Stomach (tissue), 4 donors: ENCODE measurements at regions not wholly inside any gene's neighbourhood (a gene's known extent, or its start where the extent isn't known, plus 50 kb on each side); places are given as distances from the start of the nearest gene placed in this dataset.
"Not testable (repeated sequence)": the region's sequence is repeated elsewhere in the genome, so short reads cannot be mapped to it uniquely, and the experiment has no call there.

ENCODE experiments used
- POLR2A ChIP-seq, 4 donors: fragments of 450-650 bp; IDR thresholded peaks; one replicate each; pipeline ENCODE4 v1.6.1; 2016; ENCODE audit warnings: antibody characterized with exemption in 4 of 4, control low read depth in 2 of 4, mild to moderate bottlenecking in 1 of 4, moderate library complexity in 1 of 4
- POLR2AphosphoS5 ChIP-seq, 3 donors: sonication (generic); formaldehyde crosslinking; IDR thresholded peaks; one replicate each; pipeline ENCODE4 v1.6.1; 2016; ENCODE audit warnings: antibody characterized with exemption in 3 of 3
- TF ChIP-seq, protein P1 (sequence below), 7 experiments: fragments of 450-650 bp in 4 of 7; fragments of 200-600 bp in 3 of 7; sonication (generic) in 3 of 7; IDR thresholded peaks; one replicate each; pipeline ENCODE4 v1.5.1; 2016 to 2019; ENCODE audit warnings: antibody characterized with exemption in 7 of 7, control low read depth in 2 of 7, mild to moderate bottlenecking in 1 of 7

DNA sequence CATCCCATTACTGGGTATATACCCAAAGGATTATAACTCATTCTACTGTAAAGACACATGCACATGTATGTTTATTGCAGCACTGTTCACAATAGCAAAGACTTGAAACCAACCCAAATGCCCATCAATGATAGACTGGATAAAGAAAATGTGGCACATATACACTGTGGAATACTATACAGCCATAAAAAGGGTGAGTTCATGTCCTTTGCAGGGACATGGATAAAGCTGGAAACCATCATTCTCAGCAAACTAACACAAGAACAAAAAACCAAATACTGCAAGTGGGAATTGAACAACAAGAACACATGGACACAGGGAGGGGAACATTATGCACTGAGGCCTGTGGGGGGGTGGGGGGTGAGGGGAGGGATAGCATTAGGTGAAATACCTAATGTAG lies 1155.9 kb downstream of the UQCRFS1 start:
- TF ChIP-seq POLR2A, POLR2AphosphoS5 (IDR thresholded peaks at IDR 0.05): not testable (repeated sequence)
- TF ChIP-seq, protein P1, sequence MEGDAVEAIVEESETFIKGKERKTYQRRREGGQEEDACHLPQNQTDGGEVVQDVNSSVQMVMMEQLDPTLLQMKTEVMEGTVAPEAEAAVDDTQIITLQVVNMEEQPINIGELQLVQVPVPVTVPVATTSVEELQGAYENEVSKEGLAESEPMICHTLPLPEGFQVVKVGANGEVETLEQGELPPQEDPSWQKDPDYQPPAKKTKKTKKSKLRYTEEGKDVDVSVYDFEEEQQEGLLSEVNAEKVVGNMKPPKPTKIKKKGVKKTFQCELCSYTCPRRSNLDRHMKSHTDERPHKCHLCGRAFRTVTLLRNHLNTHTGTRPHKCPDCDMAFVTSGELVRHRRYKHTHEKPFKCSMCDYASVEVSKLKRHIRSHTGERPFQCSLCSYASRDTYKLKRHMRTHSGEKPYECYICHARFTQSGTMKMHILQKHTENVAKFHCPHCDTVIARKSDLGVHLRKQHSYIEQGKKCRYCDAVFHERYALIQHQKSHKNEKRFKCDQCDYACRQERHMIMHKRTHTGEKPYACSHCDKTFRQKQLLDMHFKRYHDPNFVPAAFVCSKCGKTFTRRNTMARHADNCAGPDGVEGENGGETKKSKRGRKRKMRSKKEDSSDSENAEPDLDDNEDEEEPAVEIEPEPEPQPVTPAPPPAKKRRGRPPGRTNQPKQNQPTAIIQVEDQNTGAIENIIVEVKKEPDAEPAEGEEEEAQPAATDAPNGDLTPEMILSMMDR (IDR thresholded peaks at IDR 0.05), result not testable (repeated sequence)
